ENCODE measurements at regions not wholly inside any gene's neighbourhood (a gene's known extent, or its start where the extent isn't known, plus 50 kb on each side); places are given as distances from the start of the nearest gene placed in this dataset.
"Not testable (repeated sequence)": the region's sequence is repeated elsewhere in the genome, so short reads cannot be mapped to it uniquely, and the experiment has no call there.

- TF ChIP-seq, protein P1, sequence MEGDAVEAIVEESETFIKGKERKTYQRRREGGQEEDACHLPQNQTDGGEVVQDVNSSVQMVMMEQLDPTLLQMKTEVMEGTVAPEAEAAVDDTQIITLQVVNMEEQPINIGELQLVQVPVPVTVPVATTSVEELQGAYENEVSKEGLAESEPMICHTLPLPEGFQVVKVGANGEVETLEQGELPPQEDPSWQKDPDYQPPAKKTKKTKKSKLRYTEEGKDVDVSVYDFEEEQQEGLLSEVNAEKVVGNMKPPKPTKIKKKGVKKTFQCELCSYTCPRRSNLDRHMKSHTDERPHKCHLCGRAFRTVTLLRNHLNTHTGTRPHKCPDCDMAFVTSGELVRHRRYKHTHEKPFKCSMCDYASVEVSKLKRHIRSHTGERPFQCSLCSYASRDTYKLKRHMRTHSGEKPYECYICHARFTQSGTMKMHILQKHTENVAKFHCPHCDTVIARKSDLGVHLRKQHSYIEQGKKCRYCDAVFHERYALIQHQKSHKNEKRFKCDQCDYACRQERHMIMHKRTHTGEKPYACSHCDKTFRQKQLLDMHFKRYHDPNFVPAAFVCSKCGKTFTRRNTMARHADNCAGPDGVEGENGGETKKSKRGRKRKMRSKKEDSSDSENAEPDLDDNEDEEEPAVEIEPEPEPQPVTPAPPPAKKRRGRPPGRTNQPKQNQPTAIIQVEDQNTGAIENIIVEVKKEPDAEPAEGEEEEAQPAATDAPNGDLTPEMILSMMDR (IDR thresholded peaks at IDR 0.05; ENCODE audit: extremely low read depth, missing control alignments): no peak
- DNase-seq (ENCODE audit: low spot score): no peak
These were observed 119.4 kb downstream of the ZFAND4 start for GRCh38 chr10:45553155-45553554.

DNA sequence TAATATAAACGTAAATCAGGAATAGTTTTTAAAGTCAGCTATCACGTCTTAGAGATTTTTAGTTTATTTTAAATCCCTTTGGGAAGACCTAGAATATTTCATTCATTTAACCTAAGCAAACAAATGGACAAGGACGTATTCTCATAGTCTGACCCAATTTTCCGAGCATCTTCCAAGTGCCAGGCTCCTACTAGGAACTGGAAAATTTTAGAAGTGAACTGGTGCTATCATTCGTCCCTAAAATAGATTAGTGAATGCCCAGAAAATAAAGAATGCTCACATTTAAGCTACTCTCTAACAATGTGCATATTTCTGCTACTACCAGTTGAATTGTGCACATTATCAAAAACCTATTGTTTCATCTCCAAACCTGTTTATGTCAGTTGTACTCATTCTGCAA is 120.1 kb downstream of the ZFAND4 start:
- TF ChIP-seq, protein P1 (IDR thresholded peaks at IDR 0.05; ENCODE audit: extremely low read depth, missing control alignments): no peak

DNA sequence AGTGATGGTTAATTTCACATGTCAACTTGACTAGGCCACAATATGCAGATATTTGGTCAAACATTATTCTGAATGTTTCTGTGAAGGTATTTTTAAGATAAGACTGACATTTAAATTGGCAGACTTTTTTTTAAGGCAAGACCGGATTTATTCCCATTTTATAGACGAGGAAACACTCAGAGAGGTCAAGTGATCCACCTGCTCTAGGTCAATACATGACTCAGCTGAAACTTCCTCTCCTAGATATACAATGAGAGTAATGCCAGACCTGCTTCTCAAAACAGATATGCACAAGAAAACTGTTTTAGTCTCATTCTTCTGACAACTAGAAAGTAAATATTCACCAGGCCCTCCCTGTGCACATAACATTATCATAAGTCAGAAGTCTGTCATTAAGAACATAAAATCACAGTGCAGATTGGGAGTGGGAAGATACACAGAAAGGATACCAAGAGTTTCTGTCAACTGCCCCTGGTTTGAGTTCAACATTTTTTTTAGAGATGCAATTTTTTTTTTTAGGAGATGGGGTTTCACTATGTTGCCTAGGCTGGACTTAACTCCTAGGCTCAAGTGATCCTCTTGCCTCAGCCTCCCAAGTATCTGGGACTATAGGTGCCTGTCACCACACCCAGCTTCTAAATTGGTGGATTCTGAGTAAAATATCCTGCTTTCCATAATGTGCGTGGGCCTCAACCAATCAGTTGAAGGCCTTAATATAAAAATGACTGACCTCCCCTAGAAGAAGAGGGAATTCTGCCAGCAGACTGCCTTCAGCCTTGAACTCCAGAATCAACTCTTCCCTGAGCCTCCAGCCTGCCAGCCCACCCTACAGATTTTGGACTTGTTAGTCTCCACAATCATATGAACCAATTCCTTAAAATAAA is 121.4 kb downstream of the ZFAND4 start:
- TF ChIP-seq, protein P1 (IDR thresholded peaks at IDR 0.05; ENCODE audit: extremely low read depth, missing control alignments): no peak
- no peak for DNase-seq (ENCODE audit: low spot score)

More for the DNA sequence above, 120.1 kb downstream of the ZFAND4 start:
- DNase-seq (ENCODE audit: low spot score): no peak

- TF ChIP-seq, protein P1 (IDR thresholded peaks at IDR 0.05; ENCODE audit: extremely low read depth, missing control alignments): no peak
- no peak for DNase-seq (ENCODE audit: low spot score)
These were observed 124.5 kb downstream of the ZFAND4 start for GRCh38 chr10:45548068-45548467.

DNA sequence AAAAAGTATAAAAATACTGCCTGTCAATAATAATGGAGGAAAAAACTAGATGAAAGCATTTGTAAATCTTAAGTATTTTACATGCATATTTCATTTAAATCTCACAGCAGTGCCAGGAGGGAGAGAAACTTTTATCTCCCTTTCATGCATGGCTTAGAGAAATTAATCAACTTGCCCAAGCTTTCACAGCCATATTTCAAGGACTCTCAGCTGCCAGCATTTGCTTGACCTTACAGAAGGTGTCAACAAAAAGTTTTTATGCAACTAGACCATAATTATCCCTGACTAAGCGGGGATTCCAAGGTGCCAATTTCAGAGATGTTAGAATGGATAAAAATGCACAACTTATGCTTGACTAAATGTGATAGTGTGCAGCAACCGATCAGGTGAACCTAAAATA is 125.4 kb downstream of the ZFAND4 start:
- no peak for DNase-seq (ENCODE audit: low spot score)
- TF ChIP-seq, protein P1 (IDR thresholded peaks at IDR 0.05; ENCODE audit: extremely low read depth, missing control alignments): no peak

DNA sequence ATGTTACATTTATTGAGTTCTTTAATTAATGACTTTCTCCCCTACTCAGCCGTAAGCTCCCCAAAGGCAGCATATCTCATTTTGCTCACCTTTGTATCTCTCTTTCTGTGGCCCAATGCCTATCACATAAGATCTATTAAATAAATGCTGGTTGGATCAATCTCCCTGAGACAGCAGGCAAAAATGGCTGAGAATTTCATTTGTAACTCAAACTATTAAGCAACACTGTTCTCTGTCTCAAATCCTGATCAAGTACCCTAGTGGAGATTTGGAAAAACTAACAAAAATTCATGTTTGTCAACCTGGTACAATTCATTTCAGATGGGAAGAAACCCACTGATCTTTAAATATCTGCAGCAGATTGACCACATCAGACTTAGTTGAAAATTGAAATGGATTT is 127.4 kb downstream of the ZFAND4 start:
- TF ChIP-seq, protein P1 (IDR thresholded peaks at IDR 0.05; ENCODE audit: extremely low read depth, missing control alignments): no peak

DNA sequence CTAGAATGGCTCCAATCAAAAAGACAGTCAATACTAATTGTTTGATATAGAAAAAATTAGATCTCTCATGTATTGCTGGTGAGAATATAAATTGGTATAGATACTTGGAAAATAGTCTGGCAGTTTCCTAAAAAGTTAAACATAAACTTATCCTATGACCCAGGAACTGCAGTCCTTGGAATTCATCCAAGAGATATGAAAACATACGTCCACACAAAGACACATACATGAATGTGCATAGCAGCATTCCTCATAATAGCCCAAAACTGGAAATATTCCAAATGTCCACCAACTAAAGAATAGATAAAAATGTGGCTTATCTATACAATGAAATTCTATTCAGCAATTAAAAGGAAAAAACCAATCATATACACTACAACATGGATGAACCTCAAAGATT is 128.4 kb downstream of the ZFAND4 start:
- no peak for DNase-seq (ENCODE audit: low spot score)
- TF ChIP-seq, protein P1 (IDR thresholded peaks at IDR 0.05; ENCODE audit: extremely low read depth, missing control alignments): no peak

More for the DNA sequence above, 127.4 kb downstream of the ZFAND4 start:
- no peak for DNase-seq (ENCODE audit: low spot score)

- DNase-seq (ENCODE audit: low spot score): not testable (repeated sequence)
These were observed 131.5 kb downstream of the ZFAND4 start for GRCh38 chr10:45541032-45541431.

- not testable (repeated sequence) for DNase-seq (ENCODE audit: low spot score)
These were observed 132.0 kb downstream of the ZFAND4 start for GRCh38 chr10:45540589-45540988.

- DNase-seq (ENCODE audit: low spot score): not testable (repeated sequence)
These were observed 133.0 kb downstream of the ZFAND4 start for GRCh38 chr10:45539569-45539968.
